Muscle of leg (tissue), 3 donors: ENCODE measurements at regions not wholly inside any gene's neighbourhood (a gene's known extent, or its start where the extent isn't known, plus 50 kb on each side); places are given as distances from the start of the nearest gene placed in this dataset.

Experiments
- DNase-seq: peaks from one replicate; pipeline ENCODE4 v3.0.0; 2013
- H3K27ac ChIP-seq: one replicate; pipeline ENCODE4 v1.5.1; 2013; ENCODE audit warnings: mild to moderate bottlenecking, low read length, control low read depth
- H3K27me3 ChIP-seq: one replicate; pipeline ENCODE4 v1.6.1; 2013; ENCODE audit warnings: low read length; ENCODE audit not compliant: control insufficient read depth, insufficient read depth
- H3K36me3 ChIP-seq: one replicate; pipeline ENCODE4 v1.6.1; 2013; ENCODE audit warnings: low read length; ENCODE audit not compliant: control insufficient read depth, insufficient read depth
- H3K4me1 ChIP-seq: one replicate; pipeline ENCODE4 v1.6.1; 2013; ENCODE audit warnings: low read length; ENCODE audit not compliant: control insufficient read depth, insufficient read depth
- H3K4me3 ChIP-seq: one replicate; pipeline ENCODE4 v1.5.1; 2013; ENCODE audit warnings: low read length, control low read depth
- H3K9me3 ChIP-seq: replicated peaks from 2 replicates; pipeline ENCODE4 v1.6.1; 2013; ENCODE audit warnings: low read depth, low read length; ENCODE audit not compliant: control insufficient read depth
- WGBS: methylation state at CpG from one replicate; pipeline ENCODE4 v1.1.5; 2013; ENCODE audit warnings: missing lambda C conversion rate; ENCODE audit not compliant: insufficient coverage; 5-methylcytosine and 5-hydroxymethylcytosine counted together

DNA sequence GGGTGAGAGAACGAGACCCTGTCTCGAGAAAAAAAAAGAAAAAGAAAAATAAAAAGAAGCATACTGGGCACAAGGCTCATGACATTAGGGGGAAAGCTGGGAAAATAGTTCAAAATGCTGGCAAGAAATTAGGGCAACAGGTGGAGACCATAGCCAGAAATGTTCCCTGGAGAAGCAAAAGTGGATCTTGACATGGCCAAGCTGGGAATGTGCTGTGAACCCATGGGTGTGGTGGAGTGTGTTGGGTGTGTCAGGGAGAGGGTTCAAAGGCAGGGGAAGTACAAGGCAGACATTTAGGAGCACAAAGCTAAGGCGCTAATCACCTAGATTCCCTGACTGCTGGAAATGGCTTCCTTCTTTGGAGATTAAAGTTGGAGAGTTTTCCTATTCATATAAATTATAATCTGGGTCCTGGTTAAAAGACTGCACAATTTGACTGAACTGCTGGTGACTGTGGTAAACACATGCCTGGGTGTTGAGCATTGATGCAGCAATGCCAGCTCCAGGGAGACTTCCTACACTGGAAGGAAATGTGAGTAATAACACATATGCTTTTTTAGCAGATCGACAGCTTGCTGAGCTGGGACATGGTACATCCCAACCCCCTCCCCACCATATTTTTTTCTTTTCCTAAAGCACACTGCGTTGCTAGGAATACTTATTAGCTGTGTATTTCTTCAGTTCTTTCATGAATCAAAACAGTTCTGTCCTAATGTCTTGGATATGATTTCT, 70.1 kb upstream of the ARHGAP21 start:
- DNase-seq: no peak
- Histone ChIP-seq H3K27me3 (no peaks in the 10 kb centered on the region), H3K4me3 (no peak overlapping the region), H3K4me1 (no peaks in the 10 kb centered on the region), H3K36me3 (no peaks in the 10 kb centered on the region), H3K9me3 (peaks cover 3% of the 10 kb centered on the region), H3K27ac (no peak overlapping the region)
- WGBS: 79% methylated on average over 2 of the region's 5 CpGs

DNA sequence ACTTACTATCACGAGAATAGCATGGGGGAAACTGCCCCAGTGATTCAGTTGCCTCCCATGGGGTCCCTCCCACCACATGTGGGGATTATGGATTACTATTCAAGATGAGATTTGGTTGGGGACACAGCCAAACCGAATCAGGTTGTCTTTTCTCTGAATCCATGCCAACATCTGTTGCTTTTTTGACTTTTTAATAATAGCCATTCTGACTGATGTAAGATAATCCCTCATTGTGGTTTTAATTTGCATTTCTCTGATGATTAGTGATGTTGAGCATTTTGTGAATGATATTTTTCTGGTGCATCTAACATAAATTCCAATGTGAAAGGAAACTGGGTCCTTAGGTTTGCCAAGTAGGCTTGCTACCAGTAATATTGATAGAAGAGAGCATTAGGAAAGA, 69.0 kb upstream of the ARHGAP21 start:
- DNase-seq: no peak
- Histone ChIP-seq H3K27ac (no peak overlapping the region), H3K9me3 (peaks cover 3% of the 10 kb centered on the region), H3K4me3 (no peak overlapping the region), H3K4me1 (no peaks in the 10 kb centered on the region), H3K36me3 (no peaks in the 10 kb centered on the region), H3K27me3 (no peaks in the 10 kb centered on the region)
- WGBS: no CpG with 5 or more reads among the region's 2 CpGs

DNA sequence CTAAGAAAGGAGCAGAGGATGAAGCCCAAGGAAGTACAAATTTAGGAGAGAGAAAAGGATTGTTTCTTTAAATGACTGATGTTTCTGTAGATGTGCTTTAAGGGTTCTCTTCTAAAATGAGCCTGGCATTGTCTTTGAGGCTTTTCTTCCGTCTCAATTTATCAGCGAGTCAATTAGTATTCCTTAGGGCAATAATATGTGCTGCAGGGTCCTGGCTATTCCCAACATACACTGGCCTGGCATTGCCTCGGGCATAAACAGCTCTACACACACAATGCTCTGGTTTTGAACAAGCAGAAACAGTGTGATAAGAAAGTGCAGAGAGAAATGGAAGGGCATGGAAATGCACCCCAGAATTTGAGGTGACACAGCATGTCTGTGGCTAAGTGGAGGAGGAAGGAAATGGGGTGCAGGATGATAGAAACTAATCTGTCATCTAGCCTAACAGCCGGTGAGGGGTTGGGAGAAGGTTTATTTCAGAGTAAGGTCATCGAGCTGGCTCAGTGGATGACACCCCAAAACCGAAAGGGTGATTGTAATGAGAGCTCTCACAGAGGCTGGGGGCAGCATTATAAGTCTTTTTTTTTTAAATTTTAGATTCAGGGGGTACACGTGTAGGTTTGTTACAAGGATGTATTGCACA, 67.5 kb upstream of the ARHGAP21 start:
- DNase-seq: no peak
- peaks cover 3% of the 10 kb centered on the region for H3K9me3 ChIP-seq
- WGBS: 70% methylated on average over 3 of the region's 7 CpGs
- H3K36me3 ChIP-seq: no peaks in the 10 kb centered on the region
- H3K27ac ChIP-seq: no peak overlapping the region
- no peak overlapping the region for H3K4me3 ChIP-seq
- no peaks in the 10 kb centered on the region for H3K27me3 ChIP-seq
- H3K4me1 ChIP-seq: no peaks in the 10 kb centered on the region

DNA sequence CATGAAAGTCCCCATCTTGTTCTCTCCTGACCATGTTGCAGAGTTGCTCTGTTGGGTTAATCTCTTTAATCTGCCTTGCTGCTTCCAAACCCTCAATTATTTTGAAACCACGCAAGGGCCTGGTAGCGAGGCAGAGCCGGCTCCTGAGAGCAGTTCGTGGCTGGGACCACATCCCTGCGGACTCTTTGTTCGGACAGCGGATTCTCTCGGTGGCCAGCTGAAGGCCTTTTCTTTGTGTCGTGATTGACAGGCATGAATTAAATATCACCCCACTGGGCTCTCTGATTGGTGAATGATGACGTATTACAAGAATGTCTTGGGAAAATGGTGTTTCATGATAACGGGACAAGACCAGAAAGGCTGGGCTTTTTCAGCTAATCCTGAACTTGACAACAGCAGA, 66.9 kb upstream of the ARHGAP21 start:
- Histone ChIP-seq H3K27me3 (no peaks in the 10 kb centered on the region), H3K9me3 (peaks cover 3% of the 10 kb centered on the region), H3K4me3 (no peak overlapping the region), H3K4me1 (no peaks in the 10 kb centered on the region), H3K36me3 (no peaks in the 10 kb centered on the region), H3K27ac (no peak overlapping the region)
- DNase-seq: no peak
- 89% methylated on average over 8 of the region's 11 CpGs for WGBS

DNA sequence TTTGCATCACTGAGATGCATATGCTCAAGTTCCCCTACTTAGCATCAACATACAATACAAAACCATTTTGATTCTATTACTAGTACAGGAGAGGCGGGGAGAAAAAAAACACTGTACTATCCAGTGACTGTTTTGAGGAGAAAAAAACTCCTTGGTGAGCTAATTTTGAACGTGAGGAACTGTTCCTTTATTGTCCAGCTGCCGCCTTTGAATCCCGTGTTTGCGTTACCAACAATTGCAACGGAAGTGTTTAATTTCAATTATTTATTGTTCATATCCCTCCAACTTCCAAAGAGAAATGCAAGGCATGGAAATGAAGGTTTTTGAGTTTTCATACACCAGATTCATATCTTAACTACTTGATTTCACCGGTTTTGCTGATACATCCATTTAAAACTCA, 66.4 kb upstream of the ARHGAP21 start:
- Histone ChIP-seq H3K27me3 (no peaks in the 10 kb centered on the region), H3K4me1 (no peaks in the 10 kb centered on the region), H3K4me3 (no peak overlapping the region), H3K9me3 (peaks cover 3% of the 10 kb centered on the region), H3K36me3 (no peaks in the 10 kb centered on the region), H3K27ac (no peak overlapping the region)
- no peak for DNase-seq
- no CpG with 5 or more reads among the region's 7 CpGs for WGBS

DNA sequence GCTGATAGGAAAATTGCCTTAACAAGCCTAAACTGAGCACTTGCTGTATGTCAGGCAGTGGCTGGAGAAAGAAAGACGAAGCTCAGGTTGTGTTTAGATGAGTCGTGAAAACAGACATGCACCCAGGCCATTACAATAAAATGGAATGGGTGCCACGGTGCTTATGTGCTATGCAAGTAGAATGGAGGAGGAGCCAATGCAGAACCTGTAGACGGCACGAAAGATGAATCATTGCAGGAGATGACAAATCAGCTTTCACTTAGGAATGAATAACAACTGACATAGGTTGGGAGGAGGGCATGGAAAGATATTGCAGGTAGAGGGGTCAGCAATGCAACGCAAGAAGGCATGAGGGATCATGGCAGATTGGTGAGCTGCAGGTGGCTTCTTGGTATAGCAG, 61.2 kb upstream of the ARHGAP21 start:
- H3K4me1 ChIP-seq: no peaks in the 10 kb centered on the region
- no peaks in the 10 kb centered on the region for H3K27me3 ChIP-seq
- 89% methylated on average over 6 of the region's 6 CpGs for WGBS
- no peaks in the 10 kb centered on the region for H3K36me3 ChIP-seq
- DNase-seq: no peak
- H3K4me3 ChIP-seq: no peak overlapping the region
- no peak overlapping the region for H3K27ac ChIP-seq
- no peaks in the 10 kb centered on the region for H3K9me3 ChIP-seq

DNA sequence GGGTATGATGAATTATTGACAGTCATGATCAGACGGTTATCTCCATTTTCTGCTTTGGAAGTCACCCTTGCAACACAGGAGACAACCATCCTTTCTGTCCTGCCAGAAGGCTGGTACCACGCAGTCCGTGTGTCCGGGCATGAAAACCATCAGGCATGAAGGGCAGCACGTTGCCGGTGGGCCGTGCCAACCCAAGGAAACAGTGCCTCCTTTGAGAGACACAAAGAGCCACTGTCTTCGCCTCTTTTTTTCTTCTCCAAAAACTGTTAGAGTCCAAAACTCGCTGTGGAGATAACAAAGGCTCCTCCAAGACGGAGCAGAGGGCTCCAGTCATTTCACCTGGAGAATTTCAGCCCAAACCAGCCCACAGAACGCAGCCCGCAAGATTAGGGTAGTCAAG, 60.4 kb upstream of the ARHGAP21 start:
- DNase-seq: no peak
- no peaks in the 10 kb centered on the region for H3K36me3 ChIP-seq
- H3K4me3 ChIP-seq: no peak overlapping the region
- WGBS: 90% methylated on average over 9 of the region's 12 CpGs
- H3K4me1 ChIP-seq: no peaks in the 10 kb centered on the region
- no peaks in the 10 kb centered on the region for H3K9me3 ChIP-seq
- no peak overlapping the region for H3K27ac ChIP-seq
- no peaks in the 10 kb centered on the region for H3K27me3 ChIP-seq

DNA sequence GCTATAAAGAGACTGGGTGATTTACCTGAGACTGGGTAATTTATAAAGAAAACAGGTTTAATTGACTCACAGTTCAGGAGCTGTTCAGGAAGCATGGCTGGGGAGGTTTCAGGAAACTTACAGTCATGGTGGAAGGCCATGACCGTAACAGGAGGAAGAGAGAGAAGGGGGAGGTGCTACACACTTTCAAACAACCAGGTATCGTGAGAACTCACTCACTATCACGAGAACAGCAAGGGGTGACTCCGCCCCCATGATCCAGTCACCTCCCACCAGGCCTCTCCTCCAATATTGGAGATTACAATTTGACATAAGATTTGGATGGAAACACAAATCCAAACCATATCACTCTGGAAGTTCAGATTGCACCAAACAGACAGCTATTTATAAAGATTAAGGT, 59.8 kb upstream of the ARHGAP21 start:
- no peak overlapping the region for H3K27ac ChIP-seq
- no peaks in the 10 kb centered on the region for H3K9me3 ChIP-seq
- H3K36me3 ChIP-seq: no peaks in the 10 kb centered on the region
- H3K27me3 ChIP-seq: no peaks in the 10 kb centered on the region
- DNase-seq: no peak
- no CpG with 5 or more reads among the region's 4 CpGs for WGBS
- H3K4me3 ChIP-seq: no peak overlapping the region
- no peaks in the 10 kb centered on the region for H3K4me1 ChIP-seq

DNA sequence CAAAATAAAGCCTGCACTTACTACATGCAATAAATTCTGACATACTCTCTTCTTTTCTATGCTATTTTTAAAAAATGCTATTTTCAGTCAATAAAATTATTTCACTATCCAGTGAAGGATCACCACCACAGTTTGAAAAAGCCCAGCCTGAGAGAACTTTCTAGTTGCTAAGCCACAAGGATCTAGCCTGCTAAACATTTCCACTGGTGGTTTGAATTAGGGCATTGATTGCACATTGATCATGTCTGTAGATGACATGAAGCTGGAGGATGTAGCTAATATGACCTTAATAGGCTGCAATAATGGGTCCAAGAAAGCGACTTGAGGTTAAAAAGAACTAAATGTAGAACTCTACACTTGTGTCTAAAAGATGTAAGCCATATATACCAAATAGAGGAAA, 56.0 kb upstream of the ARHGAP21 start:
- Histone ChIP-seq H3K27ac (no peak overlapping the region), H3K36me3 (no peaks in the 10 kb centered on the region), H3K4me3 (no peak overlapping the region), H3K27me3 (no peaks in the 10 kb centered on the region), H3K4me1 (no peaks in the 10 kb centered on the region), H3K9me3 (no peaks in the 10 kb centered on the region)
- no CpG with 5 or more reads among the region's 1 CpG for WGBS
- peak; percentile 29 for DNase-seq

DNA sequence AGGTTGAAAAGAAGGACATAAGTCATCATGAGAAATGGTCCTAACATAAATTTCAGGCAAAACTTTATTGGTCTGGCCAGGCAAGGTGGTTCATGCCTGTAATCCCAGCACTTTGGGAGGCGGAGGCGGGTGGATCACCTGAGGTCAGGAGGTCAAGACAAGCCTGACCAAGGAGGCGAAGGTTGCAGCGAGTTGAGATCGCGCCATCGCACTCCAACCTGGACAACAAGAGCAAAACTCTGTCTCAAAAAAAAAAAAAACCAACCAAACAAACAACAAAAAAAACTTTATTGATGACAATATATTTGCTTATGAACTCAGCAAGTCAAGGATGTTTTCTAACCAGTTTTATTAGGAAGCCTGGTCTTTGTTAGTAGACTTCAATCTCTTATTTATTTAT, 54.6 kb upstream of the ARHGAP21 start:
- Histone ChIP-seq H3K36me3 (no peaks in the 10 kb centered on the region), H3K27me3 (no peaks in the 10 kb centered on the region), H3K4me1 (no peaks in the 10 kb centered on the region), H3K4me3 (no peak overlapping the region), H3K27ac (no peak overlapping the region), H3K9me3 (no peaks in the 10 kb centered on the region)
- no peak for DNase-seq
- no CpG with 5 or more reads among the region's 7 CpGs for WGBS
